Glomerular visceral epithelial cell (primary cell): ENCODE measurements at regions not wholly inside any gene's neighbourhood (a gene's known extent, or its start where the extent isn't known, plus 50 kb on each side); places are given as distances from the start of the nearest gene placed in this dataset.
"Not testable (repeated sequence)": the region's sequence is repeated elsewhere in the genome, so short reads cannot be mapped to it uniquely, and the experiment has no call there.

Experiments
- DNase-seq: peaks from one replicate; pipeline ENCODE4 v3.0.0-alpha.2; 2016; ENCODE audit errors: extremely low spot score

GRCh38 chr3:88795503-88795902 lies 311.9 kb upstream of the EPHA3 start:
- DNase-seq, result no peak

GRCh38 chr3:88807491-88808105 lies 299.8 kb upstream of the EPHA3 start:
- peak; percentile 21 for DNase-seq

- DNase-seq, result no peak
These were observed 297.4 kb upstream of the EPHA3 start for GRCh38 chr3:88809993-88810392.

- DNase-seq, result no peak
These were observed 297.0 kb upstream of the EPHA3 start for GRCh38 chr3:88810455-88810854.

GRCh38 chr3:88811096-88811495 lies 296.3 kb upstream of the EPHA3 start:
- no peak for DNase-seq

GRCh38 chr3:88812576-88812975 lies 294.8 kb upstream of the EPHA3 start:
- no peak for DNase-seq

- no peak for DNase-seq
These were observed 291.0 kb upstream of the EPHA3 start for GRCh38 chr3:88816445-88816844.

GRCh38 chr3:88824666-88825564 lies 282.5 kb upstream of the EPHA3 start:
- no peak for DNase-seq

GRCh38 chr3:88828466-88828865 lies 279.0 kb upstream of the EPHA3 start:
- DNase-seq, result no peak

GRCh38 chr3:88852606-88853005 lies 254.8 kb upstream of the EPHA3 start:
- no peak for DNase-seq

GRCh38 chr3:88863196-88863595 lies 244.2 kb upstream of the EPHA3 start:
- DNase-seq, result no peak

GRCh38 chr3:88876724-88877123 lies 230.7 kb upstream of the EPHA3 start:
- DNase-seq, result no peak

GRCh38 chr3:88879905-88880304 lies 227.5 kb upstream of the EPHA3 start:
- no peak for DNase-seq

GRCh38 chr3:88882121-88882520 lies 225.3 kb upstream of the EPHA3 start:
- peak; percentile 47 for DNase-seq

- DNase-seq, result not testable (repeated sequence)
These were observed 220.8 kb upstream of the EPHA3 start for GRCh38 chr3:88886624-88887023.

GRCh38 chr3:88896026-88896425 lies 211.4 kb upstream of the EPHA3 start:
- peak; percentile 1 for DNase-seq

- no peak for DNase-seq
These were observed 195.0 kb upstream of the EPHA3 start for GRCh38 chr3:88912294-88912877.

- no peak for DNase-seq
These were observed 188.6 kb upstream of the EPHA3 start for GRCh38 chr3:88918841-88919240.

GRCh38 chr3:88921986-88922385 lies 185.4 kb upstream of the EPHA3 start:
- DNase-seq, result no peak

GRCh38 chr3:88926221-88926620 lies 181.2 kb upstream of the EPHA3 start:
- DNase-seq, result no peak

- peak; percentile 51 for DNase-seq
These were observed 176.8 kb upstream of the EPHA3 start for GRCh38 chr3:88930611-88931010.

GRCh38 chr3:88936831-88937230 lies 170.6 kb upstream of the EPHA3 start:
- no peak for DNase-seq

- DNase-seq, result no peak
These were observed 167.1 kb upstream of the EPHA3 start for GRCh38 chr3:88940296-88940695.
